GM12872 (cell line): ENCODE measurements at regions not wholly inside any gene's neighbourhood (a gene's known extent, or its start where the extent isn't known, plus 50 kb on each side); places are given as distances from the start of the nearest gene placed in this dataset.

Experiments used
- CTCF ChIP-seq: IDR thresholded peaks from 3 replicates; pipeline ENCODE4 v1.5.1; 2011; ENCODE audit warnings: low read depth, mild to moderate bottlenecking, low read length, moderate library complexity; ENCODE audit not compliant: insufficient read depth

- TF ChIP-seq CTCF, result no peak
Observed at GRCh38 chr10:60652628-60653027, 125.7 kb upstream of the CDK1 start.

GRCh38 chr10:60650378-60650800 is 127.9 kb upstream of the CDK1 start:
- no peak for TF ChIP-seq CTCF

- TF ChIP-seq CTCF, result no peak
Observed at GRCh38 chr10:60649485-60650377, 128.5 kb upstream of the CDK1 start.

GRCh38 chr10:60648761-60649160 is 129.5 kb upstream of the CDK1 start:
- no peak for TF ChIP-seq CTCF

GRCh38 chr10:60646966-60647796 is 131.1 kb upstream of the CDK1 start:
- peak; percentile 53 for TF ChIP-seq CTCF

- TF ChIP-seq CTCF, result no peak
Observed at GRCh38 chr10:60645980-60646379, 132.3 kb upstream of the CDK1 start.

- no peak for TF ChIP-seq CTCF
Observed at GRCh38 chr10:60644436-60645130, 133.7 kb upstream of the CDK1 start.
